ENCODE measurements at regions not wholly inside any gene's neighbourhood (a gene's known extent, or its start where the extent isn't known, plus 50 kb on each side); places are given as distances from the start of the nearest gene placed in this dataset.

DNA sequence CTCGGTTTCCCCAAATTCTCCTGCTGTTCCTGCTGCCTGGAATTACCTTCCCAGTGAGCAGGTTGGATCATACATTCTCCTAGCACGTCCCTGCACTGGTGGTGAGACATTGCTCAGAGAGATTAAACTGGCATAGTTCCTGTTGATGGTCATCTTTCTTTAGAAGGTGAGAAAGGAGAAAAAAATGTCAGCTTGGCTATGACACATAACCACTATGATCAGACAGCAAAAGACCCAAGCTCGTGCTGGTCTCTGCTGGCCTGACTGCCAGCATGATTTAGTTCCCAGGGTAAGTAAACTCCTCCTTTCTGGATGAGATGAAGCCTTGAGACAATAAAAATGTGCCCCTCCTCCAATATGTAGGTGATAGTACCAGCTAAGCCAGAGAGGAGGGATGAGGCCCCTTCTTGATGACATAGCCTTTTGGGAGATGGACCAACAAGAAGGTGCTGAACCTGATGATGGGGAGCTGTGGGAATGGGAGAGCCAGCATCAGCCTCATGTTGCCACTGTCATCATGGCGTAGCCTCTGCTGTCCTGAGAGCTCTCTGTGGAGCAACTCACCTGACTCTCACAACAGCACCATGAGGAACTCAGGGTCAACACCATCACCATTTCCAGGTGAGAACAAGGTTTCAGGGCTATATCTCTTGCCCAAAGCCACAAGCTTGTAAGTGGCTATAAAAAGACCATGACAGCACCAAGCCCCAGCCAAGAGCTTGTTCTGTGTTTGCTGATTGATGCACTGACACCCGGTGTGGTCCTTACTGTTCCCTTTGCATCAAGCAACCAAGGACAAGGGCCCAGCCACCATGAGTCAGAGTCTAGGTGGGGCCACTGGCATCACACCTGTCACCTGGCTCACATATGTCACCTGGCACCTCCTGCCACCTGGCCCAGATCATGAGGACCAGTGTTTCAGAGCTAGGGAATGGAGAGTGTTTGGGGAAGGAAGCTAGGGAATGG, 200.0 kb downstream of the MATN1 start:
- CTCF ChIA-PET: no interaction called here
- no peak for DNase-seq (ENCODE audit: extremely low spot score)
- POLR2A ChIA-PET: no interaction called here
- TF ChIP-seq, protein P1, sequence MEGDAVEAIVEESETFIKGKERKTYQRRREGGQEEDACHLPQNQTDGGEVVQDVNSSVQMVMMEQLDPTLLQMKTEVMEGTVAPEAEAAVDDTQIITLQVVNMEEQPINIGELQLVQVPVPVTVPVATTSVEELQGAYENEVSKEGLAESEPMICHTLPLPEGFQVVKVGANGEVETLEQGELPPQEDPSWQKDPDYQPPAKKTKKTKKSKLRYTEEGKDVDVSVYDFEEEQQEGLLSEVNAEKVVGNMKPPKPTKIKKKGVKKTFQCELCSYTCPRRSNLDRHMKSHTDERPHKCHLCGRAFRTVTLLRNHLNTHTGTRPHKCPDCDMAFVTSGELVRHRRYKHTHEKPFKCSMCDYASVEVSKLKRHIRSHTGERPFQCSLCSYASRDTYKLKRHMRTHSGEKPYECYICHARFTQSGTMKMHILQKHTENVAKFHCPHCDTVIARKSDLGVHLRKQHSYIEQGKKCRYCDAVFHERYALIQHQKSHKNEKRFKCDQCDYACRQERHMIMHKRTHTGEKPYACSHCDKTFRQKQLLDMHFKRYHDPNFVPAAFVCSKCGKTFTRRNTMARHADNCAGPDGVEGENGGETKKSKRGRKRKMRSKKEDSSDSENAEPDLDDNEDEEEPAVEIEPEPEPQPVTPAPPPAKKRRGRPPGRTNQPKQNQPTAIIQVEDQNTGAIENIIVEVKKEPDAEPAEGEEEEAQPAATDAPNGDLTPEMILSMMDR (IDR thresholded peaks at IDR 0.05; ENCODE audit: control extremely low read depth, extremely low read depth, low read depth, missing control alignments): no peak

DNA sequence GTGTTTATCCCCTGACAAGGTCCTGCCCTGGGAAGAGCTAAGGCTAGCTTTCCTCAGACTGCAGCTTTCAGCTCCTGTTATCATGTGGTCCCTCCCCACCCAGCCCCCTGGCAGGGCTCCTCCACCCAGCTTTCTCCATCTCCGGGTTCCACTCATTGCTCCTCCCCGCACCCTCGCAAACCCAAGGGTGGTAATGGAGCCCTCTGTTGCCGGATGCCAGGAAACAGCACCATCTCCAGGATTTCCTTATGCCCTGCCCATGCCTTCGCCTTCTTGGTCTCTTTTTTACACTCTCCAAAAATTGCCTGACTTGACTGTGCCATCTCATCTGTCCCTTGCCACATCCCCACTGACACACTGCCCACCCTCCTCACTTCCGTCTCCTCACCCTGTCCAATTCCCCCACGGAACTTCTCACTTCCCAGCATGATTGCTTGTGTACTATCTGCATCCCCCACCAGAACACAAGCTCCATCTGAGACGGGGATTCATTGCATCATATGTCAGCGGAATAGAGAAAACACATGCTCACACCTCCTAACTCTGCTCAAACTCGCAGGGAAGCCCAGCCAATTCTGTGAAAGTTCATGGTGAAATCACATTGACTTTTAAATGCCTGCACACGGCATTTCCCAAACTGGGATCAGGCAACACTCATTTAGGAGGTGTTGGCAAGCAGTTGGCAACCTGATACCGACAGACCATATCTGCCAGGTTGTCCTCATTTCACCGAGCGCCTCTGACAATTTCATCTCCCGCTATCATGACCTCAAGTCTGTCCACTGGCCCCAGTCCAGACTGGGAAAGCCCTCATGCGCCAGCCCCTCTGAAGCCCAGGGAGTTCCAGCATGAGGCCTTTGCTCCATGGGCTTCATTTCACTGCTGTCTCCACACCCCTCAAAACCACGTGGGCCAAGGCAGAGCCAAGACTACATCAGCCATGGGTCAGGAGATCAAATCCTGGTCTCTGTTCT, 201.1 kb downstream of the MATN1 start:
- POLR2A ChIA-PET: no interaction called here

DNA sequence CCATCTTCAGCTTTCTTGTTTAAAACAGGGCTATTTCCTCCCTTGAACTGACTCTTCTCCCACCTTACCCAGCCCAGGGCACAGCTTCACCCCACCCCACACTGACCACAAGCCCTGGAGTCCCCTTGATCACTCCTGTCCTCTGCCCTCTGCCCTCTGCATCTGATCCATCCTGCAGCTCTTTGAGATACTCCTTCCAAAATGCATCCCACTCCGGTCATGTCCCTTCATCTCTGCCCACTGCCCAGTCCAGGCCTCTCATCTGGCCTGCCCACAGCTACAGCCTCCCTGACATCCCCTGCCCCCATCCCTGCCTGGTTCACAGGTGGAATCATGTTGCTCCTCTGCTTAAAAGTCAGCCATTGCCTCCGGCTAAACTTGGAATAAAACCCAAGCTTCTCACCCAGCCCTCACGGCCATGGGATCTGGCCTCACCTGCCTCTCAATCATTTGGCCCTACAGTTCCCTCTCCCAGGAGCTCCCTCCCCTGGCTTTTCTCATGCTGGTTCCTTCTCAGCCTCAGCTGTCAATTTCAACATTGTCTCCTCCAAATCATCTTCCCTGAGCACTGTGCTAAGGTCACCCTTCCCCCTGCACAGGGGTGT, 202.0 kb downstream of the MATN1 start:
- TF ChIP-seq, protein P1 (IDR thresholded peaks at IDR 0.05; ENCODE audit: control extremely low read depth, extremely low read depth, low read depth, missing control alignments): no peak
- POLR2A ChIA-PET: no interaction called here

More for the DNA sequence above, 201.1 kb downstream of the MATN1 start:
- DNase-seq (ENCODE audit: extremely low spot score): no peak
- CTCF ChIA-PET: no interaction called here
- TF ChIP-seq, protein P1 (IDR thresholded peaks at IDR 0.05; ENCODE audit: control extremely low read depth, extremely low read depth, low read depth, missing control alignments): no peak

DNA sequence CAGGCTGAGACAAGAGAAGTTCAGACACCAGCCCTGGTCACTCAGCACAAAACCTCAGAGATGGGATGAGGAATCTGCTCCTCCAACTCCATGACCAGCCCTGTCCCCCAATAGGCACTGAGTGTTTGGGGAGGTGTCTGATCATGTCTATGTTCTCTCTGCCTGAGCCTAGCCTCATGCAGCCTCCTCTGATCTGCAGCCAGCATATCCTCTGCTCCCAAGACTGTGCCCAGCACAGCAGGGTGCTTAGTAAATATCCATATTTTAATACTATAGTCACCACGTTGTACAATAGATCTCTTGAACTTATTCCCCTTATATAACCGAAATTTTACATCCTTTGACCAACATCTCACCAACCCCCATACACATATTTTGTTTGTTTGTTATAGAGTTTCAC, 202.9 kb downstream of the MATN1 start:
- TF ChIP-seq, protein P1 (IDR thresholded peaks at IDR 0.05; ENCODE audit: control extremely low read depth, extremely low read depth, low read depth, missing control alignments): no peak
- no peak for DNase-seq (ENCODE audit: extremely low spot score)
- ChIA-PET CTCF (no interaction called here), POLR2A (no interaction called here)

More for the DNA sequence above, 202.0 kb downstream of the MATN1 start:
- CTCF ChIA-PET: no interaction called here
- DNase-seq (ENCODE audit: extremely low spot score): no peak

DNA sequence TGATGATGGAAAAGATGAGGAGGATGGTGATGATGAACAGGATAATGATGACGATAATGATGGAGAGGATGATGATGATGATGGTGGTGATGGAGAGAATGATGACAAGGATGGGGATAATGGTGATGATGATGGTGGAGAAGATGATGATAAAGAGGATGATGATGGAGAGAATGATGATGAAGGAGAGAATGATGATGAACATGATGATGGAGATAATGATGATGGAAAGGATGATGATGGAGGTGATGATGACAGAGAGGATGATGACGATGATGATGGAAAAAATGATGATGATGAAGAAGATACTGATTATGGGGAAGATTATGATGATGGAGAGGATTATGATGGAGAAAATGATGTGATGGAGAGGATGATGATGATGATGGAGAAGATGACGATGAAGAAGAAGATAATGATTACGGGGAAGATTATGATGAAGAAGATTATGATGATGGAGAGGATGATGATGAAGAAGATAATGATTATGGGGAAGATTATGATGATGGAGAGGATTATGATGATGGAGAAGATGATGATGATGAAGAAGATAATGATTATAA, 204.1 kb downstream of the MATN1 start:
- POLR2A ChIA-PET: no interaction called here
- TF ChIP-seq, protein P1 (IDR thresholded peaks at IDR 0.05; ENCODE audit: control extremely low read depth, extremely low read depth, low read depth, missing control alignments): no peak
- no peak for DNase-seq (ENCODE audit: extremely low spot score)
- CTCF ChIA-PET: no interaction called here

DNA sequence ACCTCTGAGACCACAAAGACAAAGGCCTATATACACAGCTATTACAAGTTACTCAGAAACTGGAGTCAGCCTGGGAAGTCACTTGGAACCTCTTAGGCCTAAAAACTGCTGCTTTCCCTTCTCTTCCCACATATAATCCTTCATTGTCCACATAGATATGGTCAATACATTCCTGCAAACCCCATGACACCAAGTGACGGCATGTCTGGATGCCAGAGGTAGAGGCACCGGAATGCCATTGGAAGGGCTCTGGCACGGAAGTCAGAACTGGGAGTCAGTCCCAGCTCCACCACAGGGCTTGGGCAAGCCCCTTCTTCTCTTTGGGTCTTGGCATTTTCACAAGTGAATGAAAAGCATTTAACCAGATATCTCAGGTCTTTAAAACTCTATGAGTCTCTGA, 204.7 kb downstream of the MATN1 start:
- CTCF ChIA-PET: no interaction called here
- TF ChIP-seq, protein P1 (IDR thresholded peaks at IDR 0.05; ENCODE audit: control extremely low read depth, extremely low read depth, low read depth, missing control alignments): no peak
- POLR2A ChIA-PET: no interaction called here
- no peak for DNase-seq (ENCODE audit: extremely low spot score)

Data from GM10248 (cell line).